ENCODE measurements at regions not wholly inside any gene's neighbourhood (a gene's known extent, or its start where the extent isn't known, plus 50 kb on each side); places are given as distances from the start of the nearest gene placed in this dataset.
"Not testable (repeated sequence)": the region's sequence is repeated elsewhere in the genome, so short reads cannot be mapped to it uniquely, and the experiment has no call there.

DNA sequence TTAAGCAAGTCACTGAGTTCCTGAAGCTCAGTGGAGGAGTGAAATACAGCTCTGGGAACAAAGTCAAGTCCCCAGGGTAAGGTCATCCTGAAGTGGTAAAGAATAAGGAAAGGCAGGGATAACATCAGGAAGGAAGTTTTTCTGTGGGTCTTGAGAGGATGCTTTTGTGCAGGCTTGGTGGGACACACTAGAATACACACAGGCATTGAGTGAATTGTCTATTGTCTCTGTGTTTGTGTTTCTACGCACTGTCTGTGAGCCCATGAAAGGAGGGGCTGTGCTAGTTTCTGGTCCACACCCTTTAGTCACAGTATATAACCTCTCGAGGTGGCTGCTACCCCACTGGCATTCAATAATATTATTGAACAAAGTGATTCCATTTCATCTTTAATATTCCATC lies 95.8 kb upstream of the ABCB5 start:
- DNase-seq = peak in 1 of 10 donors; percentile 18
- intact Hi-C loops (cut with DNase I) = no loop called here

GRCh38 chr7:20520530-20520929 lies 94.9 kb upstream of the ABCB5 start:
- DNase-seq = no peak

DNA sequence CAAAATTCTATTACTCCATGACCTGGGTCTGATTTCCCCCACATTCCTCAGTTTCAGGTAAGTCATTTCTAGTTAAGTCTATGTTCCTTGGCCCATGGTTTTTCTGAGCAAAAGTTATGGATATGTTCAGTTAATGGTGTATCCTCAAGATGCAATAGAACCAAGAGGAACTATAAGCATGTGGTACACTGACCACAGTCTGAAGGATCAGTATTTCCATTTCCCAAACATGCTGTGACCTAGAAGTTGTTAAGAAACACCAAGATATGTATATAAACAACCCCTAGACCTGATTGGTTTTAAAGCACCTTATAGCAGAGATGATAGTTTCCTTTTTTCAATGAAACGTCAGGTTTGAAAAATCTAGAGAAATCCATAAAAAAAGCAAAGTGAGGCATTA lies 94.2 kb upstream of the ABCB5 start:
- DNase-seq = no peak
- intact Hi-C loops (cut with DNase I) = no loop called here

More at GRCh38 chr7:20520530-20520929, 94.9 kb upstream of the ABCB5 start:
- intact Hi-C loops (cut with DNase I) = no loop called here

- DNase-seq = peak in 1 of 10 donors; percentile 36
- intact Hi-C loops (cut with DNase I) = no loop called here
Observed at GRCh38 chr7:20529260-20529659, 86.2 kb upstream of the ABCB5 start.

- intact Hi-C loops (cut with DNase I) = no loop called here
- no peak for DNase-seq
Observed at GRCh38 chr7:20532890-20533289, 82.6 kb upstream of the ABCB5 start.

DNA sequence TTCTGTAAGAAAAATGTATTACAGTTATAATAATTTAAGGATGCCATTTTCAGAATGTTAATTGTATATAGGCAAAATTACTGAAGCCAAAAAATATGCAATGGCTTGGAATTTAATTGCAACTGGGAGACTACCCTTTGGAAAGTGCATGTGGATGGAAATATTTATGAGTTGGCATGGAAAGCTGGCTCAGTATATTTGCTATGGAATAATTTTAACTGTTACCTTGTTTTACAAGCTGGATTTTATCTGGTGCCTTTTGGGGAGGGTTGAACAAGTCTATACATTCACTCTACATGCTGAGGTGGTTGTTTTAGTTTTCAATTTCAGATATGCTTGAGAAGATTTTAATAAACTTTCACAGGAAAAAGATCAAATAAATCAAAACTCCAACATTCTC lies 80.9 kb upstream of the ABCB5 start:
- DNase-seq = no peak
- intact Hi-C loops (cut with DNase I) = no loop called here

- no peak for DNase-seq
- intact Hi-C loops (cut with DNase I) = no loop called here
Observed at GRCh38 chr7:20535541-20535940, 79.9 kb upstream of the ABCB5 start.

DNA sequence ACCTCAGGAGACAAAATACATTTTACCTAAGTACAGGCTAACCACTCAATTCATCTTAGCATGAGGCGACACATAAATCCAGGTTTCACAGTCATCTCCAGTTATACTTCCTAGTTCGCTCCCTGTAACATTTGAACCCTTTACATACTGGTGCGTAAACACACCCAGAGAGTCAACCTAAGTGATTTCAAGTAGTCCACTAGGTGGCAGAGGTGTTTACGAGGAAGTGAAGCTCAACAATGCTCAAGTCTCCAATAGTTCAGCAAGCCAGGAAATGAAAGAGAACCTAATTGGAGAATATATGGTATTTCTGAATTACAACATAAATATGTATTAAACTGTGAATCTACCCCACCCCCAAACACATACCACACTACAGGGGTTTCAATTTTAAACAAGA lies 76.3 kb upstream of the ABCB5 start:
- DNase-seq = no peak

DNA sequence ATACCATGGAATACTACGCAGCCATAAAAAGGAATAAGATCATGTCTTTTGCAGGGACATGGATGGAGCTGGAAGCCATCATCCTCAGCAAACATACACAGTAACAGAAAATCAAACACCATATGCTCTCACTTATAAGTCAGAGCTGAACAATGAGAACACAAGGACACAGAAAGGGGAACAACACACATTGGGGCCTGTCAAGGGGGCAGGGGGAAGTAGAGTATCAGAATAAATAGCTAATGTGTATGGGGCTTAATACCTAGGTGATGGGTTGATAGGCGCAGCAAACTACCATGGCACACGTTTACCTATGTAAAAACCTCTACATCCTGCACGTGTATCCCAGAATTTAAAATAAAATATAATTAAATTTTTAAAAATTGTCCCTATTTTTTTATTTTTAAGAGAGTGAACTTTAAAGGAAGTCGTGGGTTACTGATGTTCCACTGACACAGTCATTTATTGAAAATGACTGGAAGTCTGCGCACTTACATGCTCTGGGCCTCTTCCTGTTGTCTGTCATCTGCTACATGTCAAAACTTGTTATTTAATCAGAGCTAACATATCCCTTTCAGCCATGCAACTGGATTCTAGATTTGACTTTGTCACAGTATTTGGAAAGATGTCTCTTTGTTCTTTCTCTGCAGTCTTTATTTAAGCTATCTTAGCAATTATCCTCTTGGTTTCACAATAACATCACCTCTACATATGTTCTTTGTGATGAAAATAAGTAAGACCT lies 73.7 kb upstream of the ABCB5 start:
- no peak for DNase-seq
- intact Hi-C loops (cut with DNase I) = no loop called here

More for the DNA sequence above, 76.3 kb upstream of the ABCB5 start:
- intact Hi-C loops (cut with DNase I) = no loop called here

DNA sequence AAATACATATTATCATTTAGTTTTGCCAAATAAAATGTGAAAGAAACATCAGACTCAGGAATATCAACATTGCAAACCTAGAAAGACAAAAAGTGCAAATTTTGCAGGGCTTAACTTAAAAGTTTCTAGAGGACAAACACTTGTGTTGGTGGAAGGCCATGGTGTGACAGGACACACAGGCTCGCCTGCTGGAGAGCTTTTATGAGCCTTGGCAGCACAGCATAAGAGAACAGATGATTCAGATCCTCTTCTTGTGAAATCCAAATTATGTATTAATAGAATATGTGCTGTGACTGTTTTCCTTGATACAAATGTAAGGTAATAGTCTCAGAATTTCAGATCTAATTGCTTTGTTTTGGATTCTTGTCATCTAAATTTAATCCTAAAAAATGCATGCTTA lies 72.9 kb upstream of the ABCB5 start:
- DNase-seq = peak in 4 of 10 donors; percentile 27 to 76 (median 59)
- intact Hi-C loops (cut with DNase I) = no loop called here

DNA sequence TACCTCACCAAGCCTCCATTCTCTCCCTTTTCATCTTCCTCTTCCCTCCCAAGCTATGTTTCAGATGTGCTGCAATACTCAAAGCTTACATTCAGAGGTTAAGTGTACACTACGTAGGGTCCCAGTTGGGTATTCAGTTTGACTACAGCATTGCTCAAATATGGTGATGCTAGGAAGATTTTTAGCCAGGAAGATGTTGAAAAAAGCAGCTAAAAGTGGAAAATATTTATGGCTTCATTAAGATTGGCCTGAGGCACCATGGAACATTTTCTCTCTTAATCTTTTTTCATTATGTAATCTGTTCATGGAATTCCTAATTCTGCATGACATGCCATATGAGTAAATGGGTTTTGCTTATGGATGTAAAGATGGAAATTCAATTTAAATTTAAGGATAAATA lies 72.0 kb upstream of the ABCB5 start:
- intact Hi-C loops (cut with DNase I) = no loop called here
- no peak for DNase-seq

DNA sequence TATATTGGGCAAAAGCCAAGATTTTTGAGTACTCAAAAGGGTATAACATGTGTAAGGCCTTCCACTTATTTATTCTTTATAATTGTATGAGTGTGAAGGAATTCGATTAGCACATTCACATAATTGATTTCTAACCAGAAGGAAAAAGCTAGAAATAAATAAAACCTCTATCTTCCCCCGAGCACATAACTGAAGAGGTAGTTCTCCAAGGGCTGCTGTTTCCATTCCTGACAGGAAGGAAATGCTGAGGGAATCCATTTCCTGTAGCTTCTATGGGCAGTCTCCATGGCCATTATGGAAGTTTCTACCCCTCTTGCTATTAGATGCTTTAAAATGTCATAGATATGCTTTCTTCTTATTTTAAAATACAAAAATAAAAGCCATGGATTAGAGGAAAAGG lies 70.5 kb upstream of the ABCB5 start:
- intact Hi-C loops (cut with DNase I) = no loop called here
- DNase-seq = no peak

DNA sequence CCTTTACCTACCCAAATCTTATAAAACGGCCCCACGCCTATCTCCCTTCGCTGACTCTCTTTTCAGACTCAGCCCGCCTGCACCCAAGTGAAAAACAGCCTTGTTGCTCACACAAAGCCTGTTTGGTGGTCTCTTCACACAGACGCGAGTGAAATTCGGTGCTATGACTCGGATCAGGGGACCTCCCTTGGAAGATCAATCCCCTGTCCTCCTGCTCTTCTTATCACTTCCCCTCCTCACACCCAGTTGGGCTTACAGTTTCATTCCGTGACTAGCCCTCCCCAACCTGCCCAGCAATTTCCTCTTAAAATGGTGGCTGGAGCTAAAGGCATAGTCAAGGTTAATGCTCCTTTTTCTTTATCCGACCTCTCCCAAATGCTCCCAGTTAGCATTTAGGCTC lies 68.5 kb upstream of the ABCB5 start:
- not testable (repeated sequence) for DNase-seq

GRCh38 chr7:20554072-20554471 lies 61.4 kb upstream of the ABCB5 start:
- intact Hi-C loops (cut with DNase I) = no loop called here
- no peak for DNase-seq

More for the DNA sequence above, 68.5 kb upstream of the ABCB5 start:
- intact Hi-C loops (cut with DNase I) = not testable (repeated sequence)

GRCh38 chr7:20556091-20556490 lies 59.4 kb upstream of the ABCB5 start:
- intact Hi-C loops (cut with DNase I) = no loop called here
- no peak for DNase-seq

- intact Hi-C loops (cut with DNase I) = no loop called here
- no peak for DNase-seq
Observed at GRCh38 chr7:20557116-20557515, 58.4 kb upstream of the ABCB5 start.

DNA sequence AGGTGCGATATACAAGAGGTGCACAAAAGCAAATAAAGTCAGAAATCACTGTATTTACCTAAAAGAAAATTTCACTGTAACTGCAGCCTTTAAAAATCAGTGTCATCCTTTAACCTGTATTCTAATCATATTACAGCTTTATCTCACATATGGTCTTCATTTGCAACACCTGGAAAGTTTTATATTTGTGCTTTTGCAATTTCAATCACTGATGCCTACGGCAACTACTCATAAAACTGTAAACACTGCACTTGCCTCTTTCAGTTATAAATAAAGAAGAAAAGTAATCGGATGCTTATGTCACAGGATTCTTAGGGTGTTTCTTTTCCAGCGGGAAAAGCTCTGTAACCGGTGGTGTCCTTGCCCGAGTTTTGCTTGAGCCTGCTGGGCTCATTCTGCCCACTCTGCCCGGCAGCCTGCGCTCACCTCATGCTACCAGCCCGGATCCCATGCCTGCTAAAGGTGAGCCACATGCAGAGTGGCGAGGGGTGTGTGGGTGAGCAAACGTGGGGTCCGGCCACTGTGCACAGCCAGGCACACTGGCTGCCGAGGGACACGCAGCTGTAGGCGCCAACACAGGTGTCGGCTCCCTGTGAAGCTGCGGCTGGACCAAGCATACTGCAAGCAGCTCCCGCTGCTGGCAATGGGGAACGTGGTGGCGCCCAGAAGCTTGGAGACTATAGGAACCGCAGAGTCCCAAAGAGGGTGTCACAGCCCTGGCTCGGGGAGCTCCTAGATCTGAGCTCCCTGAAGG lies 56.3 kb upstream of the ABCB5 start:
- intact Hi-C loops (cut with DNase I) = no loop called here
- DNase-seq = peak in 2 of 10 donors; percentile 47 to 72

- DNase-seq = peak in 1 of 10 donors; percentile 39
- intact Hi-C loops (cut with DNase I) = no loop called here
Observed at GRCh38 chr7:20559883-20560282, 55.6 kb upstream of the ABCB5 start.

DNA sequence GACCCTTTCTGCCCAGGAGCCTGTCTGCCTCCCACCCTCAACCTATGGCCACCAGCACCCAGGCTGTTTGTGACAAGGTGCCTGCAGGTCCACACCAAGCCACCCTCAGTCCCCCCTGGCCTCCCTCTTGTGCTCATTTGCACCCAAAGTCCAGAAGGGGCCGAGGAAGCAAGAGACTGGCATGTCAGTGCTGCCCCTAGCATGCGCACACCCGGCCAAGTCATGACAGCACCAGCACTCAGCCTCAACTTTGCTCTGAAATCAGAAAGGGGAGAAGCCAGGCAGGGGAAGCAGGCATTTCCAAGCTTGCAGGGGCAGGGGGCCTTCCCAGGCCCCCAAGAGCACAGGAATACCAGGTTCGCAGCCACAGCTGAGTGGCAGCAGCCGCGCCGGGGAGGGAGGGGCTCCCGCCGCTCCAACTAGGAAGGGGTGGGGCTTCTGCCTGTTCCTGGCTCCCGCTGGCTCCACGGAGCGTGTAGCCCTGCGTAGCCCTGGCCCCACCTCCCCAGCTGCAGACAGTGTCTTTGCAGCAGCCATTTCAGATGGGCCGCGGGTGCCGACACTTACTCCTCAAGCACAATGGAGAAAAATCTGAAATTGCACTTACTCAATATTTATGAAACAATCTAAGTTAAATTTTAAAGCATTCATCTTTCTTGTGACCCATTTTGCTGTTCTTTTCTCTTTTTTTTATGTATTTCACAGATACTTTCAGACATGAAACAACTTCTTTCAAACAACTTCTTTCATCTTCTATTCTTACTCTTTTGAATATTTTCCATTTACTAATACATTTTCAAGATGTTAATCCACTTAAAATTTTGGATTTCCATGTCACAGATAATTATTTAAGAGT lies 54.9 kb upstream of the ABCB5 start:
- intact Hi-C loops (cut with DNase I) = no loop called here
- peak in 3 of 10 donors; percentile 31 to 75 (median 54) for DNase-seq

- DNase-seq = no peak
- intact Hi-C loops (cut with DNase I) = no loop called here
Observed at GRCh38 chr7:20561466-20561865, 54.0 kb upstream of the ABCB5 start.

DNA sequence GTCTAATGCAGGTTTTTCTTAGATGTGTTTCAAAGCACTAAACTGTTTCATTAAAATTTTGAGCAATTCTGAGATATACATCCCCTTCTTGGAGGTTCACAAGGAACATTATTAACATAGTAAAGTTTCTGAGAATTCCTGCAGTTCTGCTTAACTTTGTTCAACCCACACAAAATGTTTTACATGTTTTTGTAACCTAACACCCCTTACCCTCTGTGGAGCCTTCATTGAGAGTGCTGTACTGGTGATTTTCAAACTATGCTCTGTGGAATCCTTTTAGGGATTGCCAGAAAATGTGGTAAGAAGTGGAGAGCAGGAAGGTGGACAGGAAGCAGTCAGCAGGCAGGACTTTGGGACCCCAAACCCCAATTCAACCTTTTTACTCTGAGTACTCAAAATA lies 53.6 kb upstream of the ABCB5 start:
- intact Hi-C loops (cut with DNase I) = no loop called here
- DNase-seq = no peak
